ENCODE measurements at regions not wholly inside any gene's neighbourhood (a gene's known extent, or its start where the extent isn't known, plus 50 kb on each side); places are given as distances from the start of the nearest gene placed in this dataset.
"Not testable (repeated sequence)": the region's sequence is repeated elsewhere in the genome, so short reads cannot be mapped to it uniquely, and the experiment has no call there.

DNA sequence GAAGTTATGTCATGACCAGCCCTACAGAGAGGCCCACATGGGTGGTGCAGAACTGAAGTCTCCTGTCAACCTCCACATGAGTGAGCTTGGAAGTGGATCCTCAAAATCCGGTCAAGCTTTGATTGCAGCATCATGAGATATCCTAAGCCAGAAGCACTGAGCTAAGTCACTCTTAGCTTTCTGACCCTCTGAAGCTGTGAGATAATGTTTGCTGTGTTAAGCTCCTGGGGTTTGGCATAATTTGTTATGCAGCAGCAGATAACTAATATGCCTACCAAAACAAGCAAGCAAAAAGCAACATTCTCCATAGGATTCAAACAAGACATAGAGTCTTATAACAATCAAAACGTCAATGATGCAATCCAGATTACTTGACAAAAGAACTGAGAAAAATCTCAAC, 87.6 kb upstream of the GRIN2B start:
- no peak for DNase-seq (ENCODE audit: low read depth)
- H3K4me3 ChIP-seq (ENCODE audit: low read length): no peak overlapping the region
- TF ChIP-seq, protein P1, sequence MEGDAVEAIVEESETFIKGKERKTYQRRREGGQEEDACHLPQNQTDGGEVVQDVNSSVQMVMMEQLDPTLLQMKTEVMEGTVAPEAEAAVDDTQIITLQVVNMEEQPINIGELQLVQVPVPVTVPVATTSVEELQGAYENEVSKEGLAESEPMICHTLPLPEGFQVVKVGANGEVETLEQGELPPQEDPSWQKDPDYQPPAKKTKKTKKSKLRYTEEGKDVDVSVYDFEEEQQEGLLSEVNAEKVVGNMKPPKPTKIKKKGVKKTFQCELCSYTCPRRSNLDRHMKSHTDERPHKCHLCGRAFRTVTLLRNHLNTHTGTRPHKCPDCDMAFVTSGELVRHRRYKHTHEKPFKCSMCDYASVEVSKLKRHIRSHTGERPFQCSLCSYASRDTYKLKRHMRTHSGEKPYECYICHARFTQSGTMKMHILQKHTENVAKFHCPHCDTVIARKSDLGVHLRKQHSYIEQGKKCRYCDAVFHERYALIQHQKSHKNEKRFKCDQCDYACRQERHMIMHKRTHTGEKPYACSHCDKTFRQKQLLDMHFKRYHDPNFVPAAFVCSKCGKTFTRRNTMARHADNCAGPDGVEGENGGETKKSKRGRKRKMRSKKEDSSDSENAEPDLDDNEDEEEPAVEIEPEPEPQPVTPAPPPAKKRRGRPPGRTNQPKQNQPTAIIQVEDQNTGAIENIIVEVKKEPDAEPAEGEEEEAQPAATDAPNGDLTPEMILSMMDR (conservative IDR thresholded peaks at IDR 0.05; ENCODE audit: low read length): no peak

DNA sequence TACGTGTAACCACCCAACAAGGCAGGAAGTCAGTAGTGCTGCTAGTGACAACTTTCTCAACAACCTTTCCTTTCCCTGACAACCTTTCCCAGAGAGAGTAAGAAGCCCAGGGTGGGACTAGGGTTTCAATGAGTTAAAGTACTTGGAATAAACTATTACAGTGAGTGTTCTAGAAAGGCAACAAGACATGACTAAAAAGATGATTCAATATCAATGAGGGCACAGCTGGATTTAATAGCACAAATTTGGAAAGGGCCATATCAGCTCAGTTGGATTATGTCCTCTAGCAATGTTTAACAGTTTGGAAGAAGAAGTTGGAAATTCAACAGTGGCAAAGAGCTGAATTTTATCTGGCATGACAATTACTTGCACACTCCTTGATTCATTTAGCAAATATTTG, 90.4 kb upstream of the GRIN2B start:
- TF ChIP-seq, protein P1 (conservative IDR thresholded peaks at IDR 0.05; ENCODE audit: low read length): no peak
- no peak overlapping the region for H3K4me3 ChIP-seq (ENCODE audit: low read length)
- no peak for DNase-seq (ENCODE audit: low read depth)

DNA sequence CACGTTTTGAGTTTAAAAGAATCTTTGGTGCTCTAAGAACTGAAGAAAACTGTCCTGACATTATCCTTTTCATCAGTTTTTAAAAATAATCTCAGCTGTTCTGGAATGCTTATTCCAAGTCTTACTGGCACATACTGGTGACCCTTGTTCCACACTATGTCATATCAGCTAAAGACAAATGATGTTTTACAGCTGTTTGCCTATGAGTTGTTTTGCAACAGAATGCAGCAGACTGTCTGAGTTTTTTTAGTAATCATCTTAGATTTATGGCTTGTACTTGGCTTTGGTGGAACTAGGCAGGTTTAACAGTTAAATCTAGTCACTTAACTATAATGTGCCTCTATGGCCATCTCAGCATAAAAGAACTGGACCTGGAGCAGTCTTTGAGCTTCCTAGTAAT, 91.6 kb upstream of the GRIN2B start:
- H3K4me3 ChIP-seq (ENCODE audit: low read length): no peak overlapping the region
- TF ChIP-seq, protein P1 (conservative IDR thresholded peaks at IDR 0.05; ENCODE audit: low read length): no peak
- DNase-seq (ENCODE audit: low read depth): no peak

DNA sequence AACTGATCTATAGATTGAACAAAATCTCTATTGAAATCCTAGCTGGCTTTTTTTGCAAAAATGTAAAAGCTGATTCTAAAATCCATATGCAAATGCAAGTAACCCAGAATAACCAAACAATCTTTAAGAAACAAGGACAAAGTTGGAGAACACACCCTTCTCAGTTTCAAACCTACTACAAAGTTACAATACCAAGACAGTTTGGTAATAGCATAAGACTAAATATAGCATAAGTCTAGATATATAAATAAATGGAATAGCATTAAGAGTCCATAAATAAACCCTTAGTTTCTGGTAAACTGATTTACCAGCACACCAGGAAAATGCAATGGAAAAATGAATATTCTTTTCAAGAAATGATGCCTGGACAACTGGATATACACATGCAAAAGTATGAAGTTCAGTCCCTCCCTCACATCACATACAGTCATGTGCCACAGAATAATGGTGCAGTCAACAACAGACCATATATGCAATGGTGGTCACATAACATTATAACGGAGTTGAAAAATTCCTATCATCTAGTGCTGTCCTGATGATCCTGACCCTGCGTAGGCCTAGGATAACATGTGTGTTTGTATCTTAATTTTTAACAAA, 94.5 kb upstream of the GRIN2B start:
- TF ChIP-seq, protein P1 (conservative IDR thresholded peaks at IDR 0.05; ENCODE audit: low read length): no peak
- H3K4me3 ChIP-seq (ENCODE audit: low read length): no peak overlapping the region
- DNase-seq (ENCODE audit: low read depth): no peak

DNA sequence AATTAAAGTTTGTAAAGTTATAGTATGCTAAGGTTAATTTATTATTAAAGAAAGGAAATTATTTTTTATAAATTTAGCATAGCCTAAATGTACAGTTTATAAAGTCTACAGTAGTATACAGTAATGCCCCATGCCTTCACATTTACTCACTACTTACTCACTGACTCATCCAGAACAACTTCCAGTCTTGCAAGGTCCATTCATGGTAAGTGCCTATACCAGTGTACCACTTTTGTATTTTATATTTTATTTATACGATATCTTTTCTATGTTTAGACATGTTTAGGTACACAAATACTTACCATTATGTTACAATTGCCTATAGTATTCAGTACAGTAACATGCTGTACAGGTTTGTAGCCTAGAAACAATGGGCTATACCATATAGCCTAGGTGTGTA, 95.1 kb upstream of the GRIN2B start:
- TF ChIP-seq, protein P1 (conservative IDR thresholded peaks at IDR 0.05; ENCODE audit: low read length): no peak
- no peak overlapping the region for H3K4me3 ChIP-seq (ENCODE audit: low read length)
- DNase-seq (ENCODE audit: low read depth): no peak

DNA sequence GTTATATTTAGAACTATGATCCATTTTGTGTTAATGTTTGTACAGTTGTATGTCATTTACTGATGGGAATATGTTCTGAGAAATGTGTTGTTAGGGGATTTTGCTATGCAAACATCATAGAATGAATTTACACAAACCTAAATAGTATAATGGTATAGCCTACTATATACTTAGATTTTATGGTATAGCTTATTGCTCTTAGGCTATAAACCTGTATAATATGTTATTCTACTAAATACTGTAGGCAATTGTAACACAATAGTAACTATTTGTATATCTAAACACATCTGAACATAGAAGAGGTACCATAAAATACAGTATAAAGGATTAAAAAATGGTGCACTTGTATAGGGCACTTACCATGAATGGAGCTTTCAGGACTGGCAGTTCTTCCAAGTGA, 105.4 kb upstream of the GRIN2B start:
- TF ChIP-seq, protein P1 (conservative IDR thresholded peaks at IDR 0.05; ENCODE audit: low read length): no peak
- H3K4me3 ChIP-seq (ENCODE audit: low read length): no peak overlapping the region
- DNase-seq (ENCODE audit: low read depth): no peak

DNA sequence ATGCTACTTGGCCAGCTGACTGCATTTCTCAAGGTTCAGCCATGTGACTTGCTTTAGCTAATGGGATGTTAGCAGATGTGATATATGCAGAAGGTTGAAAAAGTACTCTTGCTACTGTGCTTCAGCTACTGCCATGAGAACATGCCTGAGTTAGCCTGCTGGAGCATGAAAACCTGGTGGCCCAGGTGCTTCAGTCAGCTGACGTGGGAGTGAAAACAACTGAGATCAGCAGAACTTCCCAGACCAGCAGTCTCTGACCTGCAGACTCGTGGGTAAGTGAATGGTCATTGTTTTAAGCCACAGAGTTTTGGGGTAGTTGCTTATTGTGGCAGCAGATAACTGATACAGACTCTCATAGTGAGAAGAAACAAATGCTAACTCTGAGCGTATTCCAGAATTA, 118.6 kb upstream of the GRIN2B start:
- TF ChIP-seq, protein P1 (conservative IDR thresholded peaks at IDR 0.05; ENCODE audit: low read length): no peak
- no peak for DNase-seq (ENCODE audit: low read depth)
- H3K4me3 ChIP-seq (ENCODE audit: low read length): no peak overlapping the region

DNA sequence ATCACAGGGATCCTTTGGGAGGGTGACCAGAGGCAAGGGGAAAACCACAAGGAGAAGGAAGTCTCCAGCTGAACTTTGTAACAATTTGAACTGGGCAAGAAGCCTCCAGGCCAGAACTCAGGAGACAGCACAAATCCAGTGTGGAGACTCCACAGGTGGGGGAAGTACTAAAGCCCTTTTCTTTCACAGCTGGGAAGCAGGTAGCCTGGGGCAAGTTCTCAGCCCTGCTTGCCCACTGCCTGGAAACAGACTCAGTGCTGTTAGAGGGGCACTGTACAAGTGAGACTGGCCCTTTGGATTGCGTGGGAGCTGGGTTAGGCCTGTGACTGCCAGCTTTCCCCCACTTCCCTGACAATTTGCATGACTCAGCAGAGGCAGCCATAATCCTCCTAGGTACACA, 120.2 kb upstream of the GRIN2B start:
- not testable (repeated sequence) for DNase-seq (ENCODE audit: low read depth); H3K4me3 ChIP-seq (ENCODE audit: low read length)
